NB4 (cell line): ENCODE measurements at regions not wholly inside any gene's neighbourhood (a gene's known extent, or its start where the extent isn't known, plus 50 kb on each side); places are given as distances from the start of the nearest gene placed in this dataset.

Source experiments
- MAX ChIP-seq: IDR thresholded peaks from 2 replicates; pipeline ENCODE4 v1.6.1; 2011; ENCODE audit warnings: low read depth, low read length
- MYC ChIP-seq: IDR thresholded peaks from 2 replicates; pipeline ENCODE4 v1.6.1; 2011; ENCODE audit warnings: low read depth, low read length
- POLR2A ChIP-seq: IDR thresholded peaks from 2 replicates; pipeline ENCODE4 v1.6.1; 2011; ENCODE audit warnings: mild to moderate bottlenecking; ENCODE audit not compliant: insufficient read length; ENCODE audit errors: extremely low read depth
- TF ChIP-seq, protein P1 (sequence below): IDR thresholded peaks from one replicate; pipeline ENCODE4 v1.5.1; 2012; ENCODE audit warnings: low read depth, low read length

DNA sequence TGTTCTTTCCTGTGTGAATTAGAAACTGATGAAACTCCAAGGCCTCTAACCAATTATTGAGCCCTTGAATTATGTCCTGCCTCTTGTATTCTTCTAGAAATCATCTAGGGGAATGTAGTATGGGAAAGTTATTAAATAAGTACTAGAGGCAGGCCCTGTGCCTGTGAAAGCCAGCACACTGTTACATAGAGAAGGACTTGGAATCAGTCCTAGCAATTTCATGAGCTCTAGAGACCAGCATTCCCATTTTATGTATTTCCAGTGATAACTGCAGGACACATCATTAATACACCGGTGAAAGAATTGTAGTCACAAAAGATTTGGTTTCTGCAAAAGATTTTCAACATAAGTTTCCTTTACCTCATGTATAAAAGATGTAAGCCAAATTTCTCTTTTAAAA lies 168.5 kb upstream of the VLDLR start:
- TF ChIP-seq MYC (no peak), POLR2A (no peak), MAX (no peak)
- TF ChIP-seq, protein P1, sequence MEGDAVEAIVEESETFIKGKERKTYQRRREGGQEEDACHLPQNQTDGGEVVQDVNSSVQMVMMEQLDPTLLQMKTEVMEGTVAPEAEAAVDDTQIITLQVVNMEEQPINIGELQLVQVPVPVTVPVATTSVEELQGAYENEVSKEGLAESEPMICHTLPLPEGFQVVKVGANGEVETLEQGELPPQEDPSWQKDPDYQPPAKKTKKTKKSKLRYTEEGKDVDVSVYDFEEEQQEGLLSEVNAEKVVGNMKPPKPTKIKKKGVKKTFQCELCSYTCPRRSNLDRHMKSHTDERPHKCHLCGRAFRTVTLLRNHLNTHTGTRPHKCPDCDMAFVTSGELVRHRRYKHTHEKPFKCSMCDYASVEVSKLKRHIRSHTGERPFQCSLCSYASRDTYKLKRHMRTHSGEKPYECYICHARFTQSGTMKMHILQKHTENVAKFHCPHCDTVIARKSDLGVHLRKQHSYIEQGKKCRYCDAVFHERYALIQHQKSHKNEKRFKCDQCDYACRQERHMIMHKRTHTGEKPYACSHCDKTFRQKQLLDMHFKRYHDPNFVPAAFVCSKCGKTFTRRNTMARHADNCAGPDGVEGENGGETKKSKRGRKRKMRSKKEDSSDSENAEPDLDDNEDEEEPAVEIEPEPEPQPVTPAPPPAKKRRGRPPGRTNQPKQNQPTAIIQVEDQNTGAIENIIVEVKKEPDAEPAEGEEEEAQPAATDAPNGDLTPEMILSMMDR: no peak
